HCT116 (cell line): ENCODE measurements at regions not wholly inside any gene's neighbourhood (a gene's known extent, or its start where the extent isn't known, plus 50 kb on each side); places are given as distances from the start of the nearest gene placed in this dataset.
A peak's percentile ranks its signal among the peaks of the same experiment; 100 is the strongest.

Experiments
- ATAC-seq: fragments of 200-7000 bp; cut with Tn5 transposase; 2 replicates; pipeline ENCODE4 v1.9.1; 2020; ENCODE audit warnings: mild to moderate bottlenecking, moderate library complexity
- BruUV-seq: library from RNA; stranded (reverse); fragments of 400-500 nt; replicated peaks from 2 replicates; lab custom pipeline; 2021; lab: Mats Ljungman, UMichigan
- CTCF ChIA-PET: fragments of 300-600 bp; sonication (Branson Sonifier 250); formaldehyde crosslinking; loops from one replicate; lab custom pipeline; 2021; ENCODE audit warnings: antibody characterized with exemption; lab: Charles Lee
- POLR2A ChIA-PET: fragments of 300-600, 350-600 bp; sonication (Branson Sonifier 250); formaldehyde crosslinking; loops from one replicate; lab custom pipeline; 2021; ENCODE audit warnings: antibody characterized with exemption; lab: Charles Lee
- RAD21 ChIA-PET, 2 experiments: fragments of 300-600 bp; sonication (Branson Sonifier 250); formaldehyde crosslinking; loops; one replicate each; lab custom pipeline; 2023; ENCODE audit warnings: low total read pairs in 2 of 2; ENCODE audit not compliant: uncharacterized antibody in 2 of 2, unreplicated experiment in 2 of 2, low non-redundant PET in 1 of 2; lab: Charles Lee
- DNase-seq: peaks from one replicate; pipeline ENCODE4 v3.0.0-alpha.2; 2010; ENCODE audit warnings: low read depth, low spot score
- H2AFZ ChIP-seq: fragments of 200-600 bp; shearing (Covaris generic), sonication (generic); 2 replicates; pipeline ENCODE4 v1.6.1; 2017; ENCODE audit warnings: low read depth, mixed run types, mixed read lengths, antibody characterized with exemption, low read length; ENCODE audit not compliant: poor library complexity, severe bottlenecking
- H3K27ac ChIP-seq: 2 replicates; pipeline ENCODE4 v1.5.1; 2012; ENCODE audit warnings: low read depth, low read length
- H3K27me3 ChIP-seq: fragments of 200-600 bp; sonication (generic); 2 replicates; pipeline ENCODE4 v1.6.1; 2016; ENCODE audit warnings: mixed run types, low read length, mixed read lengths; ENCODE audit not compliant: insufficient read depth
- H3K36me3 ChIP-seq, 2 experiments: fragments of 200-500 bp in 1 of 2; fragments of 200-600 bp in 1 of 2; sonication (Bioruptor generic) in 1 of 2; sonication (generic) in 1 of 2; 2 replicates each; pipeline versions ENCODE4 v1.5.1 to v1.6.1; 2014 to 2016; ENCODE audit warnings: low read length in 2 of 2, inconsistent platforms in 1 of 2, mixed read lengths in 1 of 2, mixed run types in 1 of 2; ENCODE audit not compliant: insufficient read depth in 2 of 2, control insufficient read depth in 1 of 2
- H3K4me1 ChIP-seq, 2 experiments: fragments of 200-600 bp in 1 of 2; sonication (generic) in 1 of 2; 2 replicates each; pipeline versions ENCODE4 v1.5.1 to v1.6.1; 2012 to 2017; ENCODE audit warnings: low read length in 2 of 2, inconsistent platforms in 1 of 2, mild to moderate bottlenecking in 1 of 2, mixed read lengths in 1 of 2, mixed run types in 1 of 2, moderate library complexity in 1 of 2; ENCODE audit not compliant: insufficient read depth in 2 of 2, control insufficient read depth in 1 of 2
- H3K4me2 ChIP-seq: fragments of 200-600 bp; sonication (generic); 2 replicates; pipeline ENCODE4 v1.6.1; 2017; ENCODE audit warnings: mixed run types, low read length, mixed read lengths
- H3K4me3 ChIP-seq, 2 experiments: fragments of 200-600 bp in 1 of 2; sonication (generic) in 1 of 2; replicated peaks in 1 of 2; 2 replicates each; pipeline ENCODE4 v1.5.1; 2011 to 2016; ENCODE audit warnings: low read length in 2 of 2, control low read depth in 1 of 2, low read depth in 1 of 2, mild to moderate bottlenecking in 1 of 2, mixed read lengths in 1 of 2, mixed run types in 1 of 2
- H3K79me2 ChIP-seq: fragments of 200-600 bp; sonication (generic); 2 replicates; pipeline ENCODE4 v1.6.1; 2017; ENCODE audit warnings: mild to moderate bottlenecking, mixed run types, low read length, moderate library complexity, mixed read lengths; ENCODE audit not compliant: insufficient read depth
- H3K9ac ChIP-seq: fragments of 200-600 bp; sonication (generic); 2 replicates; pipeline ENCODE4 v1.6.1; 2016; ENCODE audit warnings: low read length, mixed read lengths
- H3K9me2 ChIP-seq: fragments of 200-600 bp; sonication (generic), shearing (Covaris generic); 2 replicates; pipeline ENCODE4 v1.6.1; 2017; ENCODE audit warnings: mixed run types, mild to moderate bottlenecking, moderate library complexity; ENCODE audit not compliant: insufficient read depth
- H3K9me3 ChIP-seq, 2 experiments: fragments of 200-500 bp in 1 of 2; fragments of 200-600 bp in 1 of 2; sonication (Bioruptor generic) in 1 of 2; sonication (generic) in 1 of 2; 2 replicates each; pipeline ENCODE4 v1.6.1; 2014 to 2017; ENCODE audit warnings: low read length in 2 of 2, mixed read lengths in 2 of 2, inconsistent platforms in 1 of 2, low read depth in 1 of 2, mild to moderate bottlenecking in 1 of 2, mixed run types in 1 of 2, moderate library complexity in 1 of 2; ENCODE audit not compliant: control insufficient read depth in 1 of 2, insufficient read depth in 1 of 2
- H4K20me1 ChIP-seq: fragments of 200-600 bp; sonication (generic), shearing (Covaris generic); 2 replicates; pipeline ENCODE4 v1.6.1; 2017; ENCODE audit warnings: mixed run types, mild to moderate bottlenecking, moderate library complexity; ENCODE audit not compliant: insufficient read depth
- CBX3 ChIP-seq: IDR thresholded peaks from 2 replicates; pipeline ENCODE4 v1.6.1; 2012; ENCODE audit warnings: low read depth
- EGR1 ChIP-seq: IDR thresholded peaks from 2 replicates; pipeline ENCODE4 v1.6.1; 2012; ENCODE audit warnings: low read depth
- EZH2 ChIP-seq: fragments of 200-600 bp; sonication (generic); IDR thresholded peaks from 2 replicates; pipeline ENCODE4 v1.6.1; 2017; ENCODE audit warnings: antibody characterized with exemption, mixed run types
- EZH2phosphoT487 ChIP-seq: fragments of 200-600 bp; IDR thresholded peaks from 2 replicates; pipeline ENCODE4 v1.6.1; 2018; ENCODE audit warnings: antibody characterized with exemption, borderline replicate concordance
- RAD21 ChIP-seq: IDR thresholded peaks from 2 replicates; pipeline ENCODE4 v1.6.1; 2012; ENCODE audit warnings: low read depth, mild to moderate bottlenecking
- YY1 ChIP-seq: IDR thresholded peaks from 2 replicates; pipeline ENCODE4 v1.6.1; 2011; ENCODE audit warnings: low read length, low read depth, moderate library complexity, mild to moderate bottlenecking; ENCODE audit not compliant: insufficient replicate concordance; ENCODE audit errors: extremely low read depth
- intact Hi-C: fragments of 100-400 bp; cut with micrococcal nuclease; formaldehyde crosslinking; loops from 2 replicates; pipeline ENCODE4 v1.10.0; 2022
- TF ChIP-seq, protein P1 (sequence below): IDR thresholded peaks from 2 replicates; pipeline ENCODE4 v1.6.1; 2012
- TF ChIP-seq, protein P2 (sequence below), 3 experiments: fragments of 200-600 bp in 1 of 3; sonication (generic) in 1 of 3; IDR thresholded peaks in 2 of 3; conservative IDR thresholded peaks in 1 of 3; 2 replicates each; pipeline ENCODE4 v1.5.1; 2012 to 2017; ENCODE audit warnings: low read depth in 2 of 3, low read length in 2 of 3, antibody characterized with exemption in 1 of 3, borderline replicate concordance in 1 of 3, control low read depth in 1 of 3, mild to moderate bottlenecking in 1 of 3, mixed read lengths in 1 of 3, mixed run types in 1 of 3, moderate library complexity in 1 of 3; ENCODE audit not compliant: insufficient read depth in 1 of 3

GRCh38 chr5:117792476-117792875, 1195.9 kb downstream of the DTWD2 start:
- Histone ChIP-seq H3K9me3 (no peaks in the 10 kb centered on the region), H3K4me3 (no peak overlapping the region), H3K36me3 (no peaks in the 10 kb centered on the region), H3K9ac (no peak overlapping the region), H3K79me2 (no peaks in the 10 kb centered on the region), H3K9me2 (no peaks in the 10 kb centered on the region), H3K27ac (no peak overlapping the region), H2AFZ (no peak overlapping the region), H3K4me2 (no peak overlapping the region), H4K20me1 (no peaks in the 10 kb centered on the region), H3K4me1 (no peaks in the 10 kb centered on the region), H3K27me3 (no peaks in the 10 kb centered on the region)
- no TSS peak for BruUV-seq
- ATAC-seq (no peak), DNase-seq (no peak)
- CTCF ChIA-PET, result no interaction called here
- RAD21 ChIA-PET, result no interaction called here
- POLR2A ChIA-PET, result no interaction called here
- intact Hi-C loops, result no loop called here
- no peak for TF ChIP-seq EZH2phosphoT487
- TF ChIP-seq CBX3, result no peak
- no peak for TF ChIP-seq EGR1
- TF ChIP-seq, protein P1, sequence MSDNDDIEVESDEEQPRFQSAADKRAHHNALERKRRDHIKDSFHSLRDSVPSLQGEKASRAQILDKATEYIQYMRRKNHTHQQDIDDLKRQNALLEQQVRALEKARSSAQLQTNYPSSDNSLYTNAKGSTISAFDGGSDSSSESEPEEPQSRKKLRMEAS, result no peak
- TF ChIP-seq RAD21, result no peak
- no peak for TF ChIP-seq EZH2

- Histone ChIP-seq H3K4me1 (no peaks in the 10 kb centered on the region), H3K27me3 (no peaks in the 10 kb centered on the region), H3K79me2 (no peaks in the 10 kb centered on the region), H2AFZ (no peak overlapping the region), H3K4me2 (no peak overlapping the region), H3K27ac (no peak overlapping the region), H3K9me2 (no peaks in the 10 kb centered on the region), H3K4me3 (no peak overlapping the region), H3K9ac (no peak overlapping the region), H3K36me3 (no peaks in the 10 kb centered on the region), H3K9me3 (no peaks in the 10 kb centered on the region), H4K20me1 (no peaks in the 10 kb centered on the region)
- ChIA-PET RAD21 (no interaction called here), POLR2A (no interaction called here), CTCF (no interaction called here)
- no TSS peak for BruUV-seq
- DNase-seq (peak; percentile 8), ATAC-seq (peak; percentile 55; the same call in 1 of the 2 replicates)
- TF ChIP-seq, protein P2, sequence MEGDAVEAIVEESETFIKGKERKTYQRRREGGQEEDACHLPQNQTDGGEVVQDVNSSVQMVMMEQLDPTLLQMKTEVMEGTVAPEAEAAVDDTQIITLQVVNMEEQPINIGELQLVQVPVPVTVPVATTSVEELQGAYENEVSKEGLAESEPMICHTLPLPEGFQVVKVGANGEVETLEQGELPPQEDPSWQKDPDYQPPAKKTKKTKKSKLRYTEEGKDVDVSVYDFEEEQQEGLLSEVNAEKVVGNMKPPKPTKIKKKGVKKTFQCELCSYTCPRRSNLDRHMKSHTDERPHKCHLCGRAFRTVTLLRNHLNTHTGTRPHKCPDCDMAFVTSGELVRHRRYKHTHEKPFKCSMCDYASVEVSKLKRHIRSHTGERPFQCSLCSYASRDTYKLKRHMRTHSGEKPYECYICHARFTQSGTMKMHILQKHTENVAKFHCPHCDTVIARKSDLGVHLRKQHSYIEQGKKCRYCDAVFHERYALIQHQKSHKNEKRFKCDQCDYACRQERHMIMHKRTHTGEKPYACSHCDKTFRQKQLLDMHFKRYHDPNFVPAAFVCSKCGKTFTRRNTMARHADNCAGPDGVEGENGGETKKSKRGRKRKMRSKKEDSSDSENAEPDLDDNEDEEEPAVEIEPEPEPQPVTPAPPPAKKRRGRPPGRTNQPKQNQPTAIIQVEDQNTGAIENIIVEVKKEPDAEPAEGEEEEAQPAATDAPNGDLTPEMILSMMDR (IDR thresholded peaks at IDR 0.05 in 2 of 3, conservative IDR thresholded peaks at IDR 0.05 in 1 of 3; ENCODE audit: borderline replicate concordance in 1 of 3, insufficient read depth in 1 of 3, low read depth in 2 of 3, low read length in 2 of 3), result 0 out of 6 replicates have a peak, but pooled peaks of 1 of the 3 experiments have one; percentile 16
- TF ChIP-seq YY1 (no peak), RAD21 (peak; percentile 43)
- intact Hi-C loops, result no loop called here
Measured at GRCh38 chr5:117788596-117788995, 1199.8 kb downstream of the DTWD2 start.
